HG03066 (cell line): ENCODE measurements at regions not wholly inside any gene's neighbourhood (a gene's known extent, or its start where the extent isn't known, plus 50 kb on each side); places are given as distances from the start of the nearest gene placed in this dataset.

ENCODE experiments used
- ATAC-seq: cut with Tn5 transposase; IDR thresholded peaks from one replicate; pipeline ENCODE4 v1.9.1; 2021; ENCODE audit warnings: low read depth; ENCODE audit not compliant: unreplicated experiment

GRCh38 chr6:22975079-22975478, 405.7 kb downstream of the HDGFL1 start:
- ATAC-seq = no peak

- ATAC-seq = no peak
These were observed 411.1 kb downstream of the HDGFL1 start for GRCh38 chr6:22980446-22980845.

GRCh38 chr6:23002044-23002619, 432.8 kb downstream of the HDGFL1 start:
- ATAC-seq = no peak

GRCh38 chr6:23003671-23004467, 434.5 kb downstream of the HDGFL1 start:
- no peak for ATAC-seq

- ATAC-seq = no peak
These were observed 437.3 kb downstream of the HDGFL1 start for GRCh38 chr6:23006656-23007055.

- no peak for ATAC-seq
These were observed 442.2 kb downstream of the HDGFL1 start for GRCh38 chr6:23011615-23012014.

- no peak for ATAC-seq
These were observed 444.4 kb downstream of the HDGFL1 start for GRCh38 chr6:23013776-23014175.

GRCh38 chr6:23016696-23017095, 447.3 kb downstream of the HDGFL1 start:
- ATAC-seq = no peak

- ATAC-seq = no peak
These were observed 452.1 kb downstream of the HDGFL1 start for GRCh38 chr6:23021487-23021886.

GRCh38 chr6:23027281-23027680, 457.9 kb downstream of the HDGFL1 start:
- ATAC-seq = no peak

- ATAC-seq = no peak
These were observed 462.6 kb downstream of the HDGFL1 start for GRCh38 chr6:23031986-23032385.

GRCh38 chr6:23034926-23035325, 465.6 kb downstream of the HDGFL1 start:
- no peak for ATAC-seq

GRCh38 chr6:23036406-23036983, 467.1 kb downstream of the HDGFL1 start:
- no peak for ATAC-seq

- no peak for ATAC-seq
These were observed 471.5 kb downstream of the HDGFL1 start for GRCh38 chr6:23040899-23041298.

GRCh38 chr6:23045280-23045679, 475.9 kb downstream of the HDGFL1 start:
- ATAC-seq = no peak

GRCh38 chr6:23055523-23055922, 486.2 kb downstream of the HDGFL1 start:
- no peak for ATAC-seq

GRCh38 chr6:23073821-23074220, 504.5 kb downstream of the HDGFL1 start:
- no peak for ATAC-seq

GRCh38 chr6:23077772-23078171, 508.4 kb downstream of the HDGFL1 start:
- ATAC-seq = no peak

- no peak for ATAC-seq
These were observed 512.3 kb downstream of the HDGFL1 start for GRCh38 chr6:23081701-23082100.

GRCh38 chr6:23086100-23086499, 516.7 kb downstream of the HDGFL1 start:
- no peak for ATAC-seq

- ATAC-seq = no peak
These were observed 518.1 kb downstream of the HDGFL1 start for GRCh38 chr6:23087471-23087870.

GRCh38 chr6:23088761-23089160, 519.4 kb downstream of the HDGFL1 start:
- ATAC-seq = no peak
